Brain microvascular endothelial cell (primary cell): ENCODE measurements at regions not wholly inside any gene's neighbourhood (a gene's known extent, or its start where the extent isn't known, plus 50 kb on each side); places are given as distances from the start of the nearest gene placed in this dataset.

Experiments
- DNase-seq: peaks from one replicate; pipeline ENCODE4 v3.0.0-alpha.2; 2020
- H3K27ac ChIP-seq: fragments of 250-450 bp; sonication (Bioruptor Pico); 2 replicates; pipeline ENCODE4 v1.5.1; 2020; ENCODE audit warnings: mild to moderate bottlenecking, moderate library complexity
- H3K27me3 ChIP-seq: fragments of 250-450 bp; sonication (Bioruptor Pico); replicated peaks from 2 replicates; pipeline ENCODE4 v1.5.1; 2020; ENCODE audit warnings: mild to moderate bottlenecking
- H3K36me3 ChIP-seq: fragments of 250-450 bp; sonication (Bioruptor Pico); replicated peaks from 2 replicates; pipeline ENCODE4 v1.5.1; 2020; ENCODE audit warnings: mild to moderate bottlenecking
- H3K4me3 ChIP-seq: 2 replicates; pipeline ENCODE4 v1.5.1; 2011; ENCODE audit warnings: low read depth, mild to moderate bottlenecking, control low read depth, low read length, moderate library complexity
- CTCF ChIP-seq: IDR thresholded peaks from 2 replicates; pipeline ENCODE4 v1.5.1; 2011; ENCODE audit warnings: low read depth, mild to moderate bottlenecking, moderate library complexity, low read length, control low read depth, inconsistent platforms; ENCODE audit errors: missing control alignments
- in situ Hi-C: cut with HindIII; loops from 2 replicates; pipeline ENCODE4 v1.10.0; 2017; ENCODE audit warnings: low sequenced_read_pairs, low pct_ligation_motif_present

GRCh38 chr2:150872756-150873395 is 385.4 kb upstream of the RND3 start:
- in situ Hi-C loops, result no loop called here
- no peak for DNase-seq
- Histone ChIP-seq H3K4me3 (no peak overlapping the region), H3K27ac (no peak overlapping the region), H3K36me3 (no peaks in the 10 kb centered on the region), H3K27me3 (no peaks in the 10 kb centered on the region)
- TF ChIP-seq CTCF, result peak; percentile 11

- DNase-seq, result peak; percentile 42
- Histone ChIP-seq H3K27me3 (no peaks in the 10 kb centered on the region), H3K4me3 (no peak overlapping the region), H3K27ac (no peak overlapping the region), H3K36me3 (no peaks in the 10 kb centered on the region)
- TF ChIP-seq CTCF, result no peak
- in situ Hi-C loops, result no loop called here
These were observed 379.0 kb upstream of the RND3 start for GRCh38 chr2:150866431-150866830.

GRCh38 chr2:150863691-150864090 is 376.2 kb upstream of the RND3 start:
- in situ Hi-C loops, result no loop called here
- no peaks in the 10 kb centered on the region for H3K36me3 ChIP-seq

GRCh38 chr2:150860301-150860700 is 372.8 kb upstream of the RND3 start:
- no peaks in the 10 kb centered on the region for H3K27me3 ChIP-seq
- no peak overlapping the region for H3K4me3 ChIP-seq
- DNase-seq, result no peak
- in situ Hi-C loops, result no loop called here
- no peaks in the 10 kb centered on the region for H3K36me3 ChIP-seq
- no peak for TF ChIP-seq CTCF
- no peak overlapping the region for H3K27ac ChIP-seq

More at GRCh38 chr2:150863691-150864090, 376.2 kb upstream of the RND3 start:
- H3K27ac ChIP-seq, result no peak overlapping the region
- no peak for TF ChIP-seq CTCF
- H3K4me3 ChIP-seq, result no peak overlapping the region
- no peak for DNase-seq
- H3K27me3 ChIP-seq, result no peaks in the 10 kb centered on the region

- Histone ChIP-seq H3K27ac (no peak overlapping the region), H3K36me3 (no peaks in the 10 kb centered on the region), H3K4me3 (no peak overlapping the region), H3K27me3 (no peaks in the 10 kb centered on the region)
- TF ChIP-seq CTCF, result no peak
- in situ Hi-C loops, result no loop called here
- no peak for DNase-seq
These were observed 372.4 kb upstream of the RND3 start for GRCh38 chr2:150859877-150860276.

- no peak for TF ChIP-seq CTCF
- H3K36me3 ChIP-seq, result no peaks in the 10 kb centered on the region
- in situ Hi-C loops, result no loop called here
- H3K27me3 ChIP-seq, result no peaks in the 10 kb centered on the region
- H3K4me3 ChIP-seq, result no peak overlapping the region
- DNase-seq, result no peak
- H3K27ac ChIP-seq, result no peak overlapping the region
These were observed 371.7 kb upstream of the RND3 start for GRCh38 chr2:150859162-150859561.
